ENCODE measurements at regions not wholly inside any gene's neighbourhood (a gene's known extent, or its start where the extent isn't known, plus 50 kb on each side); places are given as distances from the start of the nearest gene placed in this dataset.

GRCh38 chr10:108375691-108376090, 1211.2 kb upstream of the SORCS1 start:
- Mint-ChIP-seq H3K4me1 (no peaks in the 10 kb centered on the region), H3K4me3 (no peak overlapping the region), H3K27me3 (ENCODE audit: insufficient read depth, low read depth, poor library complexity) (no peaks in the 10 kb centered on the region), H3K36me3 (ENCODE audit: low read depth) (no peaks in the 10 kb centered on the region), H3K9me3 (peaks cover 9% of the 10 kb centered on the region; the same call in 2 of the 3 replicates), H3K27ac (no peak overlapping the region)
- Histone ChIP-seq H3K4me1 (ENCODE audit: insufficient read depth) (no peaks in the 10 kb centered on the region), H3K4me2 (no peak overlapping the region), H3K79me2 (replicated peaks; ENCODE audit: insufficient read depth) (no peaks in the 10 kb centered on the region), H3K27me3 (ENCODE audit: insufficient read depth) (no peaks in the 10 kb centered on the region), H3K36me3 (ENCODE audit: insufficient read depth) (no peaks in the 10 kb centered on the region), H2AFZ (no peak overlapping the region), H4K20me1 (replicated peaks; ENCODE audit: insufficient read depth) (no peaks in the 10 kb centered on the region), H3K4me3 (no peak overlapping the region), H3F3A (replicated peaks; ENCODE audit: low read depth) (no peaks in the 10 kb centered on the region), H3K27ac (ENCODE audit: low read depth) (no peak overlapping the region), H3K9me2 (ENCODE audit: insufficient read depth) (0 out of 2 replicates have a peak, but pooled peaks cover 6% of the 10 kb centered on the region)
- TF ChIP-seq POLR2AphosphoS5 (IDR thresholded peaks at IDR 0.05; ENCODE audit: low read depth), result no peak
- no peak for TF ChIP-seq EZH2 (IDR thresholded peaks at IDR 0.05; ENCODE audit: low read depth, unreplicated experiment)
- no peak for TF ChIP-seq ZNF114 (CRISPR knock-in tag; IDR thresholded peaks at IDR 0.05)
- no peak for TF ChIP-seq ZNF331 (CRISPR knock-in tag; IDR thresholded peaks at IDR 0.05; ENCODE audit: low read depth)
- TF ChIP-seq CREB1 (CRISPR knock-in tag; IDR thresholded peaks at IDR 0.05; ENCODE audit: low read depth), result no peak
- no peak for TF ChIP-seq STAT1 (IDR thresholded peaks at IDR 0.05; ENCODE audit: unreplicated experiment)
- no peak for ATAC-seq
- no peak for DNase-seq (ENCODE audit: low spot score)

GRCh38 chr10:108374991-108375390, 1210.5 kb upstream of the SORCS1 start:
- no peaks in the 10 kb centered on the region for H3K27me3 Mint-ChIP-seq (ENCODE audit: insufficient read depth, low read depth, poor library complexity)
- H3K4me3 Mint-ChIP-seq, result no peak overlapping the region
- no peak for TF ChIP-seq ZNF331 (CRISPR knock-in tag; IDR thresholded peaks at IDR 0.05; ENCODE audit: low read depth)
- TF ChIP-seq EZH2phosphoT487 (IDR thresholded peaks at IDR 0.05; ENCODE audit: unreplicated experiment), result no peak
- no peak for TF ChIP-seq EZH2 (IDR thresholded peaks at IDR 0.05; ENCODE audit: low read depth, unreplicated experiment)
- no peak for TF ChIP-seq JUNB (IDR thresholded peaks at IDR 0.05; ENCODE audit: unreplicated experiment)
- TF ChIP-seq, protein P1, sequence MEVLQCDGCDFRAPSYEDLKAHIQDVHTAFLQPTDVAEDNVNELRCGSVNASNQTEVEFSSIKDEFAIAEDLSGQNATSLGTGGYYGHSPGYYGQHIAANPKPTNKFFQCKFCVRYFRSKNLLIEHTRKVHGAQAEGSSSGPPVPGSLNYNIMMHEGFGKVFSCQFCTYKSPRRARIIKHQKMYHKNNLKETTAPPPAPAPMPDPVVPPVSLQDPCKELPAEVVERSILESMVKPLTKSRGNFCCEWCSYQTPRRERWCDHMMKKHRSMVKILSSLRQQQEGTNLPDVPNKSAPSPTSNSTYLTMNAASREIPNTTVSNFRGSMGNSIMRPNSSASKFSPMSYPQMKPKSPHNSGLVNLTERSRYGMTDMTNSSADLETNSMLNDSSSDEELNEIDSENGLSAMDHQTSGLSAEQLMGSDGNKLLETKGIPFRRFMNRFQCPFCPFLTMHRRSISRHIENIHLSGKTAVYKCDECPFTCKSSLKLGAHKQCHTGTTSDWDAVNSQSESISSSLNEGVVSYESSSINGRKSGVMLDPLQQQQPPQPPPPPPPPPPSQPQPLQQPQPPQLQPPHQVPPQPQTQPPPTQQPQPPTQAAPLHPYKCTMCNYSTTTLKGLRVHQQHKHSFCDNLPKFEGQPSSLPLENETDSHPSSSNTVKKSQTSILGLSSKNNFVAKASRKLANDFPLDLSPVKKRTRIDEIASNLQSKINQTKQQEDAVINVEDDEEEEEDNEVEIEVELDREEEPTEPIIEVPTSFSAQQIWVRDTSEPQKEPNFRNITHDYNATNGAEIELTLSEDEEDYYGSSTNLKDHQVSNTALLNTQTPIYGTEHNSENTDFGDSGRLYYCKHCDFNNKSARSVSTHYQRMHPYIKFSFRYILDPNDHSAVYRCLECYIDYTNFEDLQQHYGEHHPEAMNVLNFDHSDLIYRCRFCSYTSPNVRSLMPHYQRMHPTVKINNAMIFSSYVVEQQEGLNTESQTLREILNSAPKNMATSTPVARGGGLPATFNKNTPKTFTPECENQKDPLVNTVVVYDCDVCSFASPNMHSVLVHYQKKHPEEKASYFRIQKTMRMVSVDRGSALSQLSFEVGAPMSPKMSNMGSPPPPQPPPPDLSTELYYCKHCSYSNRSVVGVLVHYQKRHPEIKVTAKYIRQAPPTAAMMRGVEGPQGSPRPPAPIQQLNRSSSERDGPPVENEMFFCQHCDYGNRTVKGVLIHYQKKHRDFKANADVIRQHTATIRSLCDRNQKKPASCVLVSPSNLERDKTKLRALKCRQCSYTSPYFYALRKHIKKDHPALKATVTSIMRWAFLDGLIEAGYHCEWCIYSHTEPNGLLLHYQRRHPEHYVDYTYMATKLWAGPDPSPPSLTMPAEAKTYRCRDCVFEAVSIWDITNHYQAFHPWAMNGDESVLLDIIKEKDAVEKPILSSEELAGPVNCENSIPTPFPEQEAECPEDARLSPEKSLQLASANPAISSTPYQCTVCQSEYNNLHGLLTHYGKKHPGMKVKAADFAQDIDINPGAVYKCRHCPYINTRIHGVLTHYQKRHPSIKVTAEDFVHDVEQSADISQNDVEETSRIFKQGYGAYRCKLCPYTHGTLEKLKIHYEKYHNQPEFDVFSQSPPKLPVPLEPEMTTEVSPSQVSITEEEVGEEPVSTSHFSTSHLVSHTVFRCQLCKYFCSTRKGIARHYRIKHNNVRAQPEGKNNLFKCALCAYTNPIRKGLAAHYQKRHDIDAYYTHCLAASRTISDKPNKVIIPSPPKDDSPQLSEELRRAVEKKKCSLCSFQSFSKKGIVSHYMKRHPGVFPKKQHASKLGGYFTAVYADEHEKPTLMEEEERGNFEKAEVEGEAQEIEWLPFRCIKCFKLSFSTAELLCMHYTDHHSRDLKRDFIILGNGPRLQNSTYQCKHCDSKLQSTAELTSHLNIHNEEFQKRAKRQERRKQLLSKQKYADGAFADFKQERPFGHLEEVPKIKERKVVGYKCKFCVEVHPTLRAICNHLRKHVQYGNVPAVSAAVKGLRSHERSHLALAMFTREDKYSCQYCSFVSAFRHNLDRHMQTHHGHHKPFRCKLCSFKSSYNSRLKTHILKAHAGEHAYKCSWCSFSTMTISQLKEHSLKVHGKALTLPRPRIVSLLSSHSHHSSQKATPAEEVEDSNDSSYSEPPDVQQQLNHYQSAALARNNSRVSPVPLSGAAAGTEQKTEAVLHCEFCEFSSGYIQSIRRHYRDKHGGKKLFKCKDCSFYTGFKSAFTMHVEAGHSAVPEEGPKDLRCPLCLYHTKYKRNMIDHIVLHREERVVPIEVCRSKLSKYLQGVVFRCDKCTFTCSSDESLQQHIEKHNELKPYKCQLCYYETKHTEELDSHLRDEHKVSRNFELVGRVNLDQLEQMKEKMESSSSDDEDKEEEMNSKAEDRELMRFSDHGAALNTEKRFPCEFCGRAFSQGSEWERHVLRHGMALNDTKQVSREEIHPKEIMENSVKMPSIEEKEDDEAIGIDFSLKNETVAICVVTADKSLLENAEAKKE (CRISPR knock-in tag; IDR thresholded peaks at IDR 0.05), result no peak
- no peak for TF ChIP-seq REST (IDR thresholded peaks at IDR 0.05; ENCODE audit: unreplicated experiment)
- no peak for TF ChIP-seq ETS1 (IDR thresholded peaks at IDR 0.05)
- no peak for TF ChIP-seq NANOG (IDR thresholded peaks at IDR 0.05; ENCODE audit: borderline replicate concordance)

More at GRCh38 chr10:108374991-108375390, 1210.5 kb upstream of the SORCS1 start:
- peaks cover 9% of the 10 kb centered on the region; the same call in 2 of the 3 replicates for H3K9me3 Mint-ChIP-seq
- no peaks in the 10 kb centered on the region for H3K36me3 Mint-ChIP-seq (ENCODE audit: low read depth)
- Histone ChIP-seq H3K36me3 (ENCODE audit: insufficient read depth) (no peaks in the 10 kb centered on the region), H2AFZ (no peak overlapping the region), H4K20me1 (replicated peaks; ENCODE audit: insufficient read depth) (no peaks in the 10 kb centered on the region), H3K79me2 (replicated peaks; ENCODE audit: insufficient read depth) (no peaks in the 10 kb centered on the region), H3K4me2 (no peak overlapping the region), H3K4me1 (ENCODE audit: insufficient read depth) (no peaks in the 10 kb centered on the region), H3K27ac (ENCODE audit: low read depth) (no peak overlapping the region), H3K9me2 (ENCODE audit: insufficient read depth) (0 out of 2 replicates have a peak, but pooled peaks cover 6% of the 10 kb centered on the region), H3K4me3 (no peak overlapping the region), H3F3A (replicated peaks; ENCODE audit: low read depth) (no peaks in the 10 kb centered on the region), H3K27me3 (ENCODE audit: insufficient read depth) (no peaks in the 10 kb centered on the region)
- H3K4me1 Mint-ChIP-seq, result no peaks in the 10 kb centered on the region
- H3K27ac Mint-ChIP-seq, result no peak overlapping the region
- ATAC-seq, result no peak
- no peak for DNase-seq (ENCODE audit: low spot score)

Data from GM23338 (cell line).